Keratinocyte (primary cell): ENCODE measurements at regions not wholly inside any gene's neighbourhood (a gene's known extent, or its start where the extent isn't known, plus 50 kb on each side); places are given as distances from the start of the nearest gene placed in this dataset.

Source experiments
- EZH2 ChIP-seq: IDR thresholded peaks from one replicate; pipeline ENCODE4 v1.6.1; 2012; ENCODE audit warnings: inconsistent platforms, mild to moderate bottlenecking, low read length, moderate library complexity
- TF ChIP-seq, protein P1 (sequence below), 3 experiments: IDR thresholded peaks in 1 of 3; conservative IDR thresholded peaks in 1 of 3; optimal IDR thresholded peaks in 1 of 3; 2 replicates in 2 of 3; 3 replicates in 1 of 3; pipeline versions ENCODE3 to v1.5.1; 2011; ENCODE audit warnings: low read length in 3 of 3, mild to moderate bottlenecking in 3 of 3, moderate library complexity in 2 of 3, control low read depth in 1 of 3, inconsistent platforms in 1 of 3; ENCODE audit not compliant: insufficient read depth in 2 of 3; ENCODE audit errors: extremely low read depth in 1 of 3

DNA sequence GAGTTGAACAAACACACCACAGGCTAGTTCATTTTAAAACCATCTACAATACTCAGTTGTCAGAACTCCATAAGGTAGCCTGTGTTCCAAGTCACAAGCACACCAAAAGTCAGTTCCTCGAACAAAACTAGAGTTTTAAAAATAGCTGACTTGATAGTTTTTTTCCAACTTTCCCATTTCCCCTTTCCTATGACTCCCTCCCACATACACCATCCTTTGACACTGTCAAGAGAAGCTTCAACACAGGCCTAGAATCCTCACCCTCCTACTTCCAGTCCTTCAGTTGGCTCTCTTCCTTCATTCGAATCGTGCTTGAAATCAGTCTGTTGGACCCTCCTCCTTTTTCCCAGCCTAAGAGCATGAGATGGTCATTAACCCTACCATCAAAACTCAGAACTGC is 105.7 kb upstream of the AKIP1 start:
- TF ChIP-seq EZH2 = no peak
- TF ChIP-seq, protein P1, sequence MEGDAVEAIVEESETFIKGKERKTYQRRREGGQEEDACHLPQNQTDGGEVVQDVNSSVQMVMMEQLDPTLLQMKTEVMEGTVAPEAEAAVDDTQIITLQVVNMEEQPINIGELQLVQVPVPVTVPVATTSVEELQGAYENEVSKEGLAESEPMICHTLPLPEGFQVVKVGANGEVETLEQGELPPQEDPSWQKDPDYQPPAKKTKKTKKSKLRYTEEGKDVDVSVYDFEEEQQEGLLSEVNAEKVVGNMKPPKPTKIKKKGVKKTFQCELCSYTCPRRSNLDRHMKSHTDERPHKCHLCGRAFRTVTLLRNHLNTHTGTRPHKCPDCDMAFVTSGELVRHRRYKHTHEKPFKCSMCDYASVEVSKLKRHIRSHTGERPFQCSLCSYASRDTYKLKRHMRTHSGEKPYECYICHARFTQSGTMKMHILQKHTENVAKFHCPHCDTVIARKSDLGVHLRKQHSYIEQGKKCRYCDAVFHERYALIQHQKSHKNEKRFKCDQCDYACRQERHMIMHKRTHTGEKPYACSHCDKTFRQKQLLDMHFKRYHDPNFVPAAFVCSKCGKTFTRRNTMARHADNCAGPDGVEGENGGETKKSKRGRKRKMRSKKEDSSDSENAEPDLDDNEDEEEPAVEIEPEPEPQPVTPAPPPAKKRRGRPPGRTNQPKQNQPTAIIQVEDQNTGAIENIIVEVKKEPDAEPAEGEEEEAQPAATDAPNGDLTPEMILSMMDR (optimal IDR thresholded peaks at IDR 0.05 in 1 of 3, IDR thresholded peaks at IDR 0.05 in 1 of 3, conservative IDR thresholded peaks at IDR 0.05 in 1 of 3; ENCODE audit: extremely low read depth in 1 of 3, insufficient read depth in 2 of 3, low read length in 3 of 3) = no peak
